CD4-positive, alpha-beta T cell treated with Interleukin-21 for 1 hour (primary cell): ENCODE measurements at regions not wholly inside any gene's neighbourhood (a gene's known extent, or its start where the extent isn't known, plus 50 kb on each side); places are given as distances from the start of the nearest gene placed in this dataset.
"Not testable (repeated sequence)": the region's sequence is repeated elsewhere in the genome, so short reads cannot be mapped to it uniquely, and the experiment has no call there.

ENCODE experiments used
- DNase-seq: peaks from one replicate; pipeline ENCODE4 v3.0.0-alpha.2; 2020

DNA sequence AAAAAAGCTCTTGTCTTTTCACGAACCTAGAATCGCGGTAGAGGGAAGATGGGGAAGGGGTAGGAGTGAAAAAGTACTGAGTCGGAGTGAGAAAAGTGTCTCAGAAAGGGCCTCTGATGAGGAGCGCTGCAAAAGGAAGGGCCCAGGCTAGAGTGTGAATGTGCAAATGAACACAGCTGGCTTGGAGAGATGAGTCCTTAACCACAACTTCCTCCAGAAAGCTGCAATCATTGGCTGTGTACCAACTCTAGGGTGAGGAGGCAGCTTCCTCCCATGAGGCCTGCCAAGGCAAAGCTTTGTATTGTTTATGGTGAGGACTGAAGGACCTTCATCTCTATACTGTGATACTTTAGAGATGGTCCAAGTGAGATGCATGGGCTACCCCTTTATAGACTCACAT lies 566.9 kb upstream of the ANO5 start:
- peak; percentile 4 for DNase-seq

DNA sequence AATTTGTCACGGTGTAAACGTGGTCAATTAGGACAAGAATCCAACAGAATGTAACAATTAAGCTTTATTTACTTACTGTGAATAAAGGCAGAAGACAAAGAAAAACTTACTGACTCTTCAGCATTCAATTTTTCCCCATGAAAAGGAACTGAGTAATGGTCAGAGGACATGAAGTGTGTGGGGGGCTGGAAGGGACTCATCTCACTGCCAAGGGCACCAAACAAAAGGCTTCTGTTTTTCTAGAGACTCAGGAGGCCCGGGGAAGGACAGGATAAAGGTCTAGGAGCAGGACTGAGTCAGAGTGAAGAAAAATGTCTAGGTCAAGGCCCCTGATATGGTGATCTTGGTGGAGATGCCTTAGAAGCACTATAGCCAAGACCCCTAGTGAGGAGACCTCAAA lies 564.2 kb upstream of the ANO5 start:
- no peak for DNase-seq

DNA sequence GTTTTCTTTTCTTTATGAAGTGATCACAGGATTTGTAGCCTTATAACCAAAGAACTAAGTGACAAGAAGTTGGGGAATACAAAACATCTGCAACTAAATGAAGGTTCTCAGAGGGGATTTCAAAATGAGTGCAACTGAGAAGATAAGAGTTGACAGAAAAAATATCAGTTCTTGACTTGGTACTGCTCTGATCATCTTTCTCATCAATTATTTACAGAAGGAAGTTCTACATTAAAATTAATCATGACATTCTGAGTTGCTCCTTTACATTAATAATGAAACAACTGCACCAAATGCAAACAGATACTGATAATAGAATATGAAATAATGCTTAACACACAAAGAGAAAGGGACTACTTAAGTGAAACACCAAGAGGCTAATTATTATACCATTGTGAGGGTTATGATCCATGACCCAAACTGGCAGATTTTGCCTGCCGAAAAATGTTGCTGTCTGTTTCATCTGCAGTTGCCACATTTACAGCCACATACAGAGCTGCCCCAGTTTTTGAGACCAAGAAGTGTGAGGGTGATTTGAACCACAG lies 561.9 kb upstream of the ANO5 start:
- no peak for DNase-seq

GRCh38 chr11:21631991-21632390 lies 560.9 kb upstream of the ANO5 start:
- no peak for DNase-seq

GRCh38 chr11:21634491-21634890 lies 558.4 kb upstream of the ANO5 start:
- DNase-seq: no peak

- no peak for DNase-seq
Measured at GRCh38 chr11:21634956-21635355, 557.9 kb upstream of the ANO5 start.

DNA sequence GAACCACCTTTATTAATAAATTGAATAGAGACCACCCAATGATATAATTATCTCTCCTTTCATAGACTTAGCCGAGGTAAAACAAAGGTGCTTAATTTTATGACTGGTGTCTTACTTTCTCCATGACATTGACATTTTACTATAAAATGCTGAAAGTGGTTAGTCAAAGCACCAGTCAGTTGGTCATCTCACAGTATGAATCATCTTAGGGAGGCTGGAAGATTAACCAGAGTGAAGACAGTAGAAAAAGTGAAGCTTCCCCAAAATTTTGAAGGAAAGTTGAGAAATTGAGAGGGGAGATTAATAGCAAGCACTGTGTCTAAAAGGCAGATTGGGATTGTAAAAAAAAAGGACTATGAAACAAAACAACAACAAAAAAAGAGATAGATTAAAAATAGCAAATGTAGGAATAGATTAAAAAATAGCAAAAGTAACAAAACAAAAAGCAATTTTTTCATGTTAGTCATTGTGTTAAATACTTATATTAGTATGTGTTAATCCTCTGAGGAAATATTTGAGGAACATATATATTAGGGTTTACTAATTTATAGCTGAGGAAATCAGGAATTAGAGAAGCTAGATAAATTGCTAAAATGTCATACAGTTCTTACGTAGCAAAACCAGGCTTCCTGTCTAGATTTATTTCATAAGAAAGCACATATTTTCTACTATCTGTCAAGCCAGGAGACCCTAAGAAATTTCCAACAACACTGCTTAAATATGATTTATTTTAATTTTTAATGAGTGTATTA lies 557.3 kb upstream of the ANO5 start:
- DNase-seq: no peak

DNA sequence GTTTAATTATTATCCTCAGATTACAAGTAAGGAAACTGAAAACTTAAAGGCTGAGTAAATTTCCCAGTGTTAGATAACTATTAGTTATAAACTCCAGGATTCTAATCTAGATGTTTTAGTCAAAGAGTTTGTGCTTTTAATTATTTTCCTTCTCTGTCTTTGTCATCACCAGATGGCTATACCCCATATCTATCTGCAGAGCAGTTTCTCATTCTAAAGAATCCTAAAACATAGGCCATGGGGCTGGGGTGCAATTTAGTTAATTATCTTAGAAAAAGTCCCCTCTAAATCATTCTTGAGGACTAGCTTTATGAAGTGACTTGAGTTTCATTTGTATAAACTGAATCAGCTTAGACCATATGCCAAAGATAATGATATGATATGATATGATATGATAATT lies 556.3 kb upstream of the ANO5 start:
- no peak for DNase-seq

GRCh38 chr11:21640491-21640890 lies 552.4 kb upstream of the ANO5 start:
- no peak for DNase-seq

- no peak for DNase-seq
Measured at GRCh38 chr11:21641869-21642268, 551.0 kb upstream of the ANO5 start.

DNA sequence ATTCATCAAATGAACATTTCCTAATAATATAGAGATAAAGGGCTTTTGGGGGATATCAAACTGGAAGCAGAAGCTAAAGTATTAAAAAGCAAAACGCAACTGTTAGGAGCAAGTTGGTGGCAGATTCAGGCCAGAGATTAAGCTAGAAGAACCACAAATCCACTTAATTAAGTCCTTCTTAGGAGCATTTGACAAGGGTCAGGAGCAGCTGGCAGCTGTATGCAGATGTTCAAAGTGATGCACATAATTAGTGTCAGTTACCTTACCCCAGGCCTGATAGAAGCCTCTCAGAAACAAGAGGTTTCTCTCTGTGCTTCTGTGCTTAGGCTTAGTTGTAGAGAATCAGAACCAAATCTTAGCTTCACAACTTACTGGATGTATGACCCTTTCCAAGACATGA lies 546.5 kb upstream of the ANO5 start:
- no peak for DNase-seq

- DNase-seq: no peak
Measured at GRCh38 chr11:21650961-21651360, 541.9 kb upstream of the ANO5 start.

DNA sequence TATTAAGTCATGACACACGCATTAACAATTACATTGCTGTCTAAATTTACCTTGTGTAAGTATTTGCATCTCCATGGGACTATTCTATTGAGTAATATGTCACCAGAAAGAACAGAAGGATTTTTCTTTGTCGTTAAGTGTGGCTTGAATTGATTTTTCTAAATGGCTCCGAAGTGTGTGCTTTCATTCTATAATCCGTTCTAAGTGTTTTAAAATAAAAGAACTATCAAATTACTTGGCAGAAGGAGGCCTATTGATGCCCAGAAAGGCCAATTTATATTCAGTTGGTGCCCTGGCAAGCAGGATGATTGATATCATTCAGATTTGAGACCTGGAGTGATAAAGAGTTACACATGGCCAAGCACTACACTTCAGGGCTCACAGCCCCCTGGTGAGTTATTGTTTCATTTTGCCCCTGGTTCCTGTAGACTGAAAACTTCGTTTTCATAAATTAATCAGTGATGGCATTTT lies 538.9 kb upstream of the ANO5 start:
- DNase-seq: no peak

DNA sequence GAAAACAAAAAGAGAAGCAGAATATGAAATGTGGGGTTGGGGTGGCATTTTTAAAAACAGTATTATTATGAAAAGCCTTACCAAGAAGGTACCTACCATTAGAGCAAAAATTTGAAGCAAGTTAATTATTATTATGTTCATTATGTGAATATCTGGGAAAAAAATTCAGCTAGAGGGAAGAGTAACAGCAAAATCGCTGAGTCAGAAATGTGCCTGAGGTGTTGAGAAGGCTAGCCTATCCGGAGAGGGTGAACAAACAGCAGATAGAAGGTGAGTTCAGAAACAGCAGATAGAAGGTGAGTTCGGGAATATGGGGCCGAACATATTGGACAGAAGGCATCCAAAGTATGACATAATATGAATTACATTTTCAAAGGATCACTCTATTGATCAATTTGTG lies 536.8 kb upstream of the ANO5 start:
- no peak for DNase-seq

GRCh38 chr11:21658654-21659193 lies 534.2 kb upstream of the ANO5 start:
- DNase-seq: no peak

DNA sequence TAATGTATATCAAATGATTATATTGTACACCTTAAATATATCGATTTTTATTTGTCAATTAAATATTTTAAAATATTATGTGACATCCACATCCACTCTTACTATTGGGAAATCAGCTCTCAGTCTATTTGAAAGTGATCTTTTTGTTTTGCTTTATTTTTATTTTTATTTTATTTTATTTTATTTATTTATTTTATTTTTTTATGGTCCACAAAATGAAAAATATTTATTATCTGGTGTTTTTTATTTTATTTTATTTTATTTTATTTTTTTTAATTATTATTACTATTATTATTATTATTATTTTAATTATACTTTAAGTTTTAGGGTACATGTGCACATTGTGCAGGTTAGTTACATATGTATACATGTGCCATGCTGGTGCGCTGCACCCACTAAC lies 533.5 kb upstream of the ANO5 start:
- not testable (repeated sequence) for DNase-seq

DNA sequence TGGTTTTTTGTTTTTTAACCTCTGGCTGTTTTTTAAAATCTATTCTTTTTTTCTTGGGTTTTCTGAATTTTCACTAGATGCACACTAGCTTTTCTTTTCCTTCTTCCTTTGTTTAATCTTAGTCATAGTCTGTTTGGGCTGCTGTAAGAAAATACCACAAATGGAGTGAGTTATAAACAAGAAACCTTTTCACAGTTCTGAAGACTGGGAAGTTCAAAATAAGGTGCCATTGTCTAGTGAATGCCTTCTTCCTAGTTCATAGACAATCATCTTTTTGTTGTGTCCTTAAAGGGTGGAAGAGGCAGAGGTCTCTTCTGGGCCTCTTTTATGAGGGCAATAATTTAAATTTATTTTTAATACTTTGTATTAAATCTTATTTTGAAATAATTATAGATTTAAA lies 532.9 kb upstream of the ANO5 start:
- DNase-seq: no peak

- no peak for DNase-seq
Measured at GRCh38 chr11:21675049-21675616, 517.8 kb upstream of the ANO5 start.

- DNase-seq: no peak
Measured at GRCh38 chr11:21687643-21688042, 505.2 kb upstream of the ANO5 start.

DNA sequence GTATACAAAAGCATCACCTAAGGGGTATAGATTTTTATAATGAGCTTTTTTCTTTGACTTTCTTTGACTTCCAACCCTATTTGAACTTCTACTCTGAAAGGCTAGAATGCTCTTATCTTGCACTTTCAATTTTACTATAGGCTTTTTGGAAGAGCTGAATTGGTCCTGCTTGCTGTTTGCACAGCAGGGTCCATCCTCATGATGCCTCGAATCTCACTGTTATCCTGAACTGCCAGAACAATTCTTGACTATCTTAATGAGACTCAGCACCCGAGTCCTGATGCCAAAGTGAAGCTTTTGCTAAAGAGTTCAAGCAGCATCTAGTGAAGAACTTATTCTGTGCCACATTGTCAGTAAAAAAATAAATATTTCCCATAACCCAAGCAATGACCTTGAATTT lies 488.3 kb upstream of the ANO5 start:
- no peak for DNase-seq

DNA sequence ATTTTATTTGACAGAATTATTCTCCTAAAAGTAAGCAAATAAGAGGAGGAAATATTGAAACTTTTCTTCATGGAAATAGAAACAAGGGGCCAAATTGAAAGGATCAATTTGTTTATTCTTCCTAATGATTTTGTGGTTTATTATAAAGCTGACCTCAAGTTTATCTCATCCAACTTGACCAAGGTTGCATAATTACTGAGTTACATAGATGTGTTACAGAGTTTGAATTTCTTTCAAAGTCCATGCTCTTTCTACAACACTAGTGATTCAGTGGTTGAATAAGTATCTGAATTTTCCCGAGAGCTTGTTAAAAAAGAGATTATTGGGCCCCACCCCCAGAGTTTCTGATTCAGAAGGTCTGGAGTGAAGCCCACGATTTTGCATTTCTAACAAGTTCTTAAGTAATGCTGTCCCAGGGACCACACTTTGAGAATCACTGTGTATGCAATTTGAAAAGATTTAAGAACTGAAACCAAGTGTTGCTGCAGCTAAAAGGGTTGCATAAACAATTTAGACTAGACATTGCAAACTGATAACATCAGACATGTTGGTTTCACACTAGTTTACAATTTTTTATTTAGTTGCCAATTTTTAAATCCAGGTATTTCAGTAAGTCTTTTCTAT lies 485.7 kb upstream of the ANO5 start:
- DNase-seq: no peak

DNA sequence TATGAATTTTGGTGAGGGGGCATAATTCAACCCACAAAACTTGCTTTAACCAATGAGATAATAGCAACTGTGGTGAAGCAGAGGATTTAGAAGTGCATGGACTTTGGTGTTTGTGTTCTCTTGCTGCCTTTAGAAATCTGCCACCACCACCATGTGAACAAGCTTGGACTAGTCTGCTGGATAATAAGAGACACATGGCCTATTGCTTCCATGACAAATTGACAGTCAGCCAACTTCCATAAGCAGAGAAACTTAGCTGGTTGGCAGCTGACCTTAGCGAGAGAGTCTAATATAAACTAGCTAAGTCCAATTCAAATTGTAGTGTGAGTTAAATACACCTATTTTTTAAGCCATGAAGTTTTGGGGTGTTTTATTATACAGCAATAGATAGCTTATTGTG lies 482.1 kb upstream of the ANO5 start:
- DNase-seq: no peak

GRCh38 chr11:21711341-21711740 lies 481.5 kb upstream of the ANO5 start:
- no peak for DNase-seq

DNA sequence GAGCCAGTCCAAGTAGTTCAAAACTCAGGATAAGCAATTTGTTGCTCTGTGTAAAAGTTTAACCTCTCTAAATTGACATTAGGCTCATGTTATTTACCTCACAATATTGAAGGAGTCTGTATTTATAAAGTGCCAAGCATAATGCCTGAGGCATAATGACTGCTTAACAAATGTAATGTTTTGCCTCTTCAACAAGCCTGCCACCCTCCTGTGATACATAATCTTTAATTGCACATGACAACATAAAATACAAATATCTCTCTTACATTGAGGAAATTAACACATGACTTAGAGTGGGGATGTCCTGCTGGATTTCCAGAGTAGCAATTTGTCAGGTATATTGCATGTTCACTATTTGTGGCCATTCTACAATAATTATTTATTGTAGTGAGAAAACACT lies 469.2 kb upstream of the ANO5 start:
- no peak for DNase-seq
